HEK293 (cell line): ENCODE measurements at regions not wholly inside any gene's neighbourhood (a gene's known extent, or its start where the extent isn't known, plus 50 kb on each side); places are given as distances from the start of the nearest gene placed in this dataset.

Experiments used
- CTCF ChIA-PET: fragments of 350-600 bp; formaldehyde crosslinking; extraction: SDS; loops from one replicate; lab custom pipeline; 2021; ENCODE audit warnings: antibody characterized with exemption; lab: Yijun Ruan, JAX
- POLR2A ChIA-PET: fragments of 300-600 bp; formaldehyde crosslinking; extraction: SDS; loops from one replicate; lab custom pipeline; 2020; ENCODE audit warnings: antibody characterized with exemption, inconsistent platforms; lab: Yijun Ruan, JAX
- H3K27ac ChIP-seq: fragments of 200-500 bp; sonication (Bioruptor generic); 2 replicates; pipeline ENCODE4 v1.5.1; 2014; ENCODE audit warnings: low read depth, low read length, control low read depth, inconsistent platforms; ENCODE audit errors: extremely low read depth
- H3K36me3 ChIP-seq, 2 experiments: fragments of 200-500 bp in 1 of 2; sonication (Bioruptor generic) in 1 of 2; 1 replicate in 1 of 2; 2 replicates in 1 of 2; pipeline ENCODE4 v1.5.1; 2014 to 2017; ENCODE audit warnings: inconsistent platforms in 2 of 2, low read length in 2 of 2; ENCODE audit not compliant: control insufficient read depth in 2 of 2, insufficient read depth in 1 of 2
- H3K4me1 ChIP-seq: fragments of 200-500 bp; sonication (Bioruptor generic); 2 replicates; pipeline ENCODE4 v1.5.1; 2014; ENCODE audit warnings: mild to moderate bottlenecking, low read length, inconsistent platforms; ENCODE audit not compliant: control insufficient read depth, insufficient read depth
- H3K4me3 ChIP-seq: 2 replicates; pipeline ENCODE4 v1.5.1; 2011; ENCODE audit warnings: low read depth, mild to moderate bottlenecking, control low read depth, low read length, moderate library complexity
- H3K9me3 ChIP-seq: fragments of 200-500 bp; sonication (Bioruptor generic); 2 replicates; pipeline ENCODE4 v1.5.1; 2014; ENCODE audit warnings: low read depth, low read length, inconsistent platforms; ENCODE audit not compliant: control insufficient read depth, insufficient read depth
- KLF17 ChIP-seq: fragments of 450-650 bp; formaldehyde crosslinking; IDR thresholded peaks from 2 replicates; pipeline ENCODE4 v1.5.1; 2016; ENCODE audit warnings: missing biosample characterization, missing genetic modification characterization
- OSR2 ChIP-seq: fragments of 450-650 bp; formaldehyde crosslinking; IDR thresholded peaks from 2 replicates; pipeline ENCODE4 v1.5.1; 2016; ENCODE audit warnings: missing biosample characterization, missing genetic modification characterization
- SP3 ChIP-seq: fragments of 450-650 bp; formaldehyde crosslinking; IDR thresholded peaks from 2 replicates; pipeline ENCODE4 v1.5.1; 2016; ENCODE audit warnings: missing biosample characterization, missing genetic modification characterization
- TCF7L2 ChIP-seq: IDR thresholded peaks from 2 replicates; pipeline ENCODE4 v1.6.1; 2011; ENCODE audit warnings: low read depth, mild to moderate bottlenecking, inconsistent platforms, low read length, moderate library complexity, borderline replicate concordance
- ZBTB17 ChIP-seq: fragments of 450-650 bp; formaldehyde crosslinking; IDR thresholded peaks from 2 replicates; pipeline ENCODE4 v1.5.1; 2016; ENCODE audit warnings: missing biosample characterization, missing genetic modification characterization
- ZBTB21 ChIP-seq: fragments of 450-650 bp; formaldehyde crosslinking; IDR thresholded peaks from 2 replicates; pipeline ENCODE4 v1.5.1; 2017; ENCODE audit warnings: missing biosample characterization, missing genetic modification characterization
- ZIC2 ChIP-seq: fragments of 450-650 bp; formaldehyde crosslinking; IDR thresholded peaks from 2 replicates; pipeline ENCODE4 v1.5.1; 2016; ENCODE audit warnings: missing biosample characterization, missing genetic modification characterization
- ZNF114 ChIP-seq: fragments of 450-650 bp; formaldehyde crosslinking; IDR thresholded peaks from 2 replicates; pipeline ENCODE4 v1.5.0; 2017; ENCODE audit warnings: missing biosample characterization, missing genetic modification characterization
- ZNF16 ChIP-seq: fragments of 450-650 bp; formaldehyde crosslinking; IDR thresholded peaks from 2 replicates; pipeline ENCODE4 v1.5.1; 2016; ENCODE audit warnings: low read depth, missing biosample characterization, missing genetic modification characterization
- ZNF175 ChIP-seq: fragments of 450-650 bp; formaldehyde crosslinking; IDR thresholded peaks from 2 replicates; pipeline ENCODE4 v1.5.1; 2016; ENCODE audit warnings: missing biosample characterization, missing genetic modification characterization
- ZNF2 ChIP-seq: fragments of 450-650 bp; formaldehyde crosslinking; IDR thresholded peaks from 2 replicates; pipeline ENCODE4 v1.5.1; 2016; ENCODE audit warnings: missing biosample characterization, missing genetic modification characterization
- ZNF239 ChIP-seq: fragments of 450-650 bp; formaldehyde crosslinking; IDR thresholded peaks from 2 replicates; pipeline ENCODE4 v1.5.1; 2016; ENCODE audit warnings: missing biosample characterization, missing genetic modification characterization
- ZNF280C ChIP-seq: fragments of 450-650 bp; formaldehyde crosslinking; IDR thresholded peaks from 2 replicates; pipeline ENCODE4 v1.5.1; 2016; ENCODE audit warnings: missing biosample characterization, missing genetic modification characterization
- ZNF324 ChIP-seq: fragments of 450-650 bp; formaldehyde crosslinking; IDR thresholded peaks from 2 replicates; pipeline ENCODE4 v1.5.1; 2016; ENCODE audit warnings: missing biosample characterization, missing genetic modification characterization
- ZNF37A ChIP-seq: fragments of 450-650 bp; IDR thresholded peaks from 2 replicates; pipeline ENCODE4 v1.5.1; 2018; ENCODE audit warnings: missing biosample characterization, missing genetic modification characterization
- ZNF513 ChIP-seq: fragments of 450-650 bp; IDR thresholded peaks from 2 replicates; pipeline ENCODE4 v1.5.1; 2018; ENCODE audit warnings: missing biosample characterization, missing genetic modification characterization
- ZNF514 ChIP-seq: fragments of 450-650 bp; formaldehyde crosslinking; IDR thresholded peaks from 2 replicates; pipeline ENCODE4 v1.5.1; 2016; ENCODE audit warnings: missing biosample characterization, missing genetic modification characterization
- ZNF549 ChIP-seq: fragments of 450-650 bp; IDR thresholded peaks from 2 replicates; pipeline ENCODE4 v1.5.1; 2018; ENCODE audit warnings: missing biosample characterization, missing genetic modification characterization, mild to moderate bottlenecking, inconsistent platforms, moderate library complexity
- ZNF555 ChIP-seq: fragments of 450-650 bp; formaldehyde crosslinking; conservative IDR thresholded peaks from 2 replicates; pipeline ENCODE4 v1.5.1; 2017; ENCODE audit warnings: missing biosample characterization, mild to moderate bottlenecking, missing genetic modification characterization, inconsistent platforms
- ZNF645 ChIP-seq: fragments of 450-650 bp; formaldehyde crosslinking; IDR thresholded peaks from 2 replicates; pipeline ENCODE4; 2016; ENCODE audit warnings: missing biosample characterization, missing genetic modification characterization
- TF ChIP-seq, protein P1 (sequence below): fragments of 450-650 bp; formaldehyde crosslinking; conservative IDR thresholded peaks from 2 replicates; pipeline ENCODE4 v1.5.1; 2016; ENCODE audit warnings: low read depth, missing biosample characterization, missing genetic modification characterization
- TF ChIP-seq, protein P2 (sequence below): fragments of 450-650 bp; formaldehyde crosslinking; IDR thresholded peaks from 2 replicates; pipeline ENCODE4 v1.5.1; 2017; ENCODE audit warnings: missing biosample characterization, mild to moderate bottlenecking, missing genetic modification characterization, moderate library complexity

DNA sequence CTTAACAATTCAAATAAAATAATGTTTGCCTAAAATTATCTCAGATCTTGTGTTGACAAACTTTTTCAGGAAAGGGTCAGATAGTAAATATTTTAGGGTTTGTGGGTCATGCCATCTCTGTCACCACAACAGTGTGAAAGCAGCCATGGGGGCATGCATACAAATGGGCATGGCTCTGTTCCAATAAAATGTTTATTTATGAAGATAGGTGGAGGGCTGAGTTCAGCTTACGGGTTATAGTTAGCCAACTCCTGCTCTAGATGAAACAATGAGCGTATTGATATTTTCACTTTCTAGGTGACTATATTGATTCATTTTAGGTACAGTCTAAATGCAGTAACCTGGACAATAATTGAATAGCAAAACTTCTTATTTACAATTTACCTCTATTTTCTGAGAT is 533.8 kb upstream of the CLINT1 start (continued):
- TF ChIP-seq, protein P1, sequence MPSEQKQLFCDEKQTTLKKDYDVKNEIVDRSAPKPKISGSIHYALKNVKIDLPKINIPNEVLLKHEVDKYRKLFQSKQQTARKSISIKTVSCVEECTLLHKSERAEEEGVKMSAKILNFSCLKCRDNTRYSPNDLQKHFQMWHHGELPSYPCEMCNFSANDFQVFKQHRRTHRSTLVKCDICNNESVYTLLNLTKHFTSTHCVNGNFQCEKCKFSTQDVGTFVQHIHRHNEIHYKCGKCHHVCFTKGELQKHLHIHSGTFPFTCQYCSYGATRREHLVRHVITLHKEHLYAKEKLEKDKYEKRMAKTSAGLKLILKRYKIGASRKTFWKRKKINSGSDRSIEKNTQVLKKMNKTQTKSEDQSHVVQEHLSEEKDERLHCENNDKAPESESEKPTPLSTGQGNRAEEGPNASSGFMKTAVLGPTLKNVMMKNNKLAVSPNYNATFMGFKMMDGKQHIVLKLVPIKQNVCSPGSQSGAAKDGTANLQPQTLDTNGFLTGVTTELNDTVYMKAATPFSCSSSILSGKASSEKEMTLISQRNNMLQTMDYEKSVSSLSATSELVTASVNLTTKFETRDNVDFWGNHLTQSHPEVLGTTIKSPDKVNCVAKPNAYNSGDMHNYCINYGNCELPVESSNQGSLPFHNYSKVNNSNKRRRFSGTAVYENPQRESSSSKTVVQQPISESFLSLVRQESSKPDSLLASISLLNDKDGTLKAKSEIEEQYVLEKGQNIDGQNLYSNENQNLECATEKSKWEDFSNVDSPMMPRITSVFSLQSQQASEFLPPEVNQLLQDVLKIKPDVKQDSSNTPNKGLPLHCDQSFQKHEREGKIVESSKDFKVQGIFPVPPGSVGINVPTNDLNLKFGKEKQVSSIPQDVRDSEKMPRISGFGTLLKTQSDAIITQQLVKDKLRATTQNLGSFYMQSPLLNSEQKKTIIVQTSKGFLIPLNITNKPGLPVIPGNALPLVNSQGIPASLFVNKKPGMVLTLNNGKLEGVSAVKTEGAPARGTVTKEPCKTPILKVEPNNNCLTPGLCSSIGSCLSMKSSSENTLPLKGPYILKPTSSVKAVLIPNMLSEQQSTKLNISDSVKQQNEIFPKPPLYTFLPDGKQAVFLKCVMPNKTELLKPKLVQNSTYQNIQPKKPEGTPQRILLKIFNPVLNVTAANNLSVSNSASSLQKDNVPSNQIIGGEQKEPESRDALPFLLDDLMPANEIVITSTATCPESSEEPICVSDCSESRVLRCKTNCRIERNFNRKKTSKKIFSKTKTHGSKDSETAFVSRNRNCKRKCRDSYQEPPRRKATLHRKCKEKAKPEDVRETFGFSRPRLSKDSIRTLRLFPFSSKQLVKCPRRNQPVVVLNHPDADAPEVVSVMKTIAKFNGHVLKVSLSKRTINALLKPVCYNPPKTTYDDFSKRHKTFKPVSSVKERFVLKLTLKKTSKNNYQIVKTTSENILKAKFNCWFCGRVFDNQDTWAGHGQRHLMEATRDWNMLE (tag by site-specific recombination) = no peak
- TF ChIP-seq ZNF324 (tag by site-specific recombination) = no peak
- no peak for TF ChIP-seq ZNF37A (tag by site-specific recombination)
- no peak for TF ChIP-seq ZBTB21 (tag by site-specific recombination)
- no peak for TF ChIP-seq ZNF549 (tag by site-specific recombination)

- peaks cover 3% of the 10 kb centered on the region; the same call in 1 of the 2 replicates for H3K4me1 ChIP-seq
- H3K9me3 ChIP-seq = no peaks in the 10 kb centered on the region
- no peak overlapping the region for H3K4me3 ChIP-seq
- POLR2A ChIA-PET = no interaction called here
- TF ChIP-seq ZIC2 (no peak), ZNF645 (no peak), ZNF514 (tag by site-specific recombination) (no peak), ZNF555 (tag by site-specific recombination) (no peak), OSR2 (tag by site-specific recombination) (no peak), ZBTB17 (tag by site-specific recombination) (no peak), KLF17 (tag by site-specific recombination) (no peak), TCF7L2 (no peak), ZNF280C (no peak), ZNF2 (tag by site-specific recombination) (no peak), ZNF513 (tag by site-specific recombination) (no peak), ZNF239 (tag by site-specific recombination) (no peak), SP3 (no peak), ZNF114 (tag by site-specific recombination) (no peak), ZNF16 (tag by site-specific recombination) (no peak), ZNF175 (tag by site-specific recombination) (no peak)
- TF ChIP-seq, protein P2, sequence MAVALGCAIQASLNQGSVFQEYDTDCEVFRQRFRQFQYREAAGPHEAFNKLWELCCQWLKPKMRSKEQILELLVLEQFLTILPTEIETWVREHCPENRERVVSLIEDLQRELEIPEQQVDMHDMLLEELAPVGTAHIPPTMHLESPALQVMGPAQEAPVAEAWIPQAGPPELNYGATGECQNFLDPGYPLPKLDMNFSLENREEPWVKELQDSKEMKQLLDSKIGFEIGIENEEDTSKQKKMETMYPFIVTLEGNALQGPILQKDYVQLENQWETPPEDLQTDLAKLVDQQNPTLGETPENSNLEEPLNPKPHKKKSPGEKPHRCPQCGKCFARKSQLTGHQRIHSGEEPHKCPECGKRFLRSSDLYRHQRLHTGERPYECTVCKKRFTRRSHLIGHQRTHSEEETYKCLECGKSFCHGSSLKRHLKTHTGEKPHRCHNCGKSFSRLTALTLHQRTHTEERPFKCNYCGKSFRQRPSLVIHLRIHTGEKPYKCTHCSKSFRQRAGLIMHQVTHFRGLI (tag by site-specific recombination) = no peak
- no peak overlapping the region for H3K27ac ChIP-seq
- CTCF ChIA-PET = no interaction called here
- H3K36me3 ChIP-seq = no peaks in the 10 kb centered on the region
Observed at GRCh38 chr5:158390577-158390976, 531.6 kb upstream of the CLINT1 start.
